Transverse colon (tissue), 4 donors: ENCODE measurements at regions not wholly inside any gene's neighbourhood (a gene's known extent, or its start where the extent isn't known, plus 50 kb on each side); places are given as distances from the start of the nearest gene placed in this dataset.
A peak's percentile ranks its signal among the peaks of the same experiment; 100 is the strongest.

ENCODE experiments used
- DNase-seq: peaks from one replicate; pipeline ENCODE4 v3.0.0-alpha.2; 2019
- H3K27ac ChIP-seq, 4 donors: fragments of 200-600 bp; sonication (generic); 2 replicates each; pipeline ENCODE4 v1.5.1; 2016 to 2018; ENCODE audit warnings: inconsistent platforms in 4 of 4
- H3K27me3 ChIP-seq: fragments of 200-600 bp; sonication (generic); 2 replicates; pipeline ENCODE4 v1.5.1; 2017; ENCODE audit warnings: inconsistent platforms
- H3K36me3 ChIP-seq, 4 donors: fragments of 200-600 bp; sonication (generic); 2 replicates each; pipeline ENCODE4 v1.5.1; 2017 to 2019; ENCODE audit warnings: inconsistent platforms in 4 of 4
- H3K4me1 ChIP-seq, 4 donors: fragments of 200-600 bp; sonication (generic); 2 replicates each; pipeline ENCODE4 v1.5.1; 2017 to 2020; ENCODE audit warnings: inconsistent platforms in 4 of 4
- H3K4me3 ChIP-seq, 4 donors: fragments of 200-600 bp; sonication (generic); 1 replicate in 1 of 4; 2 replicates in 3 of 4; pipeline versions ENCODE4 v1.5.1 to v1.6.1; 2017 to 2019; ENCODE audit warnings: inconsistent platforms in 4 of 4
- H3K9me3 ChIP-seq, 2 donors: fragments of 200-600 bp; sonication (generic); 2 replicates each; pipeline ENCODE4 v1.5.1; 2017 to 2019; ENCODE audit warnings: inconsistent platforms in 2 of 2
- CTCF ChIP-seq, 5 experiments: fragments of 200-600 bp in 3 of 5; fragments of 450-650 bp in 2 of 5; sonication (generic) in 3 of 5; IDR thresholded peaks; 1 replicate in 2 of 5; 2 replicates in 3 of 5; pipeline ENCODE4 v1.5.1; 2016 to 2017; ENCODE audit warnings: antibody characterized with exemption in 5 of 5, inconsistent platforms in 3 of 5, mild to moderate bottlenecking in 2 of 5, moderate library complexity in 1 of 5
- EP300 ChIP-seq: sonication (generic); formaldehyde crosslinking; IDR thresholded peaks from one replicate; pipeline ENCODE4 v1.6.1; 2017; ENCODE audit warnings: antibody characterized with exemption, low read depth
- POLR2A ChIP-seq: fragments of 450-650 bp; IDR thresholded peaks from one replicate; pipeline ENCODE4 v1.6.1; 2016; ENCODE audit warnings: antibody characterized with exemption, mild to moderate bottlenecking, moderate library complexity
- POLR2AphosphoS5 ChIP-seq, 3 donors: sonication (generic); formaldehyde crosslinking; IDR thresholded peaks; one replicate each; pipeline ENCODE4 v1.6.1; 2016; ENCODE audit warnings: antibody characterized with exemption in 3 of 3
- WGBS, 2 donors: methylation state at CpG; one replicate each; pipeline ENCODE4 v1.1.5; 2018; ENCODE audit warnings: low coverage in 1 of 2; 5-methylcytosine and 5-hydroxymethylcytosine counted together
- in situ Hi-C, 4 donors: fragments of 200-750 bp; cut with MboI; loops; one replicate each; pipeline versions ENCODE4 v1.15.0 to v1.15.1; 2017; ENCODE audit warnings: low sequenced_read_pairs in 3 of 4, low pct_ligation_motif_present in 1 of 4, low pct_unique_long_range_greater_than_20kb in 1 of 4
- intact Hi-C: fragments of 100-400 bp; cut with DNase I; formaldehyde crosslinking; loops from one replicate; pipeline ENCODE4 v1.15.1; 2023; ENCODE audit warnings: low total_unique reads

GRCh38 chr6:126657561-126658175 is 317.8 kb downstream of the CENPW start:
- 33 to 38% methylated on average over 3 of the region's 3 CpGs for WGBS, 2 donors
- no peak for TF ChIP-seq POLR2AphosphoS5 (IDR thresholded peaks at IDR 0.05)
- TF ChIP-seq EP300 = no peak
- peak; percentile 34 to 60 (median 58) for TF ChIP-seq CTCF (IDR thresholded peaks at IDR 0.05)
- TF ChIP-seq POLR2A = no peak
- H3K4me1 ChIP-seq = no peaks in the 10 kb centered on the region
- H3K27me3 ChIP-seq = no peaks in the 10 kb centered on the region
- peak; percentile 11 for DNase-seq
- H3K4me3 ChIP-seq = no peak overlapping the region
- H3K9me3 ChIP-seq = peaks cover 0 to 3% of the 10 kb centered on the region in 2 donors
- H3K36me3 ChIP-seq = no peaks in the 10 kb centered on the region
- H3K27ac ChIP-seq = no peak overlapping the region
- intact Hi-C loops (loop anchor here (5.0 kb wide), 1 partner anchor 700 kb away; no protein-coding TSS in a partner anchor), in situ Hi-C loops (loop anchor here in 2 of 4 donors (25.0 kb wide), 2 partner anchors 295 to 620 kb away; no protein-coding TSS in a partner anchor)

GRCh38 chr6:126660376-126660775 is 320.5 kb downstream of the CENPW start:
- intact Hi-C loops = no loop called here
- WGBS, 2 donors = 83 to 92% methylated on average over 1 of the region's 1 CpG
- H3K4me3 ChIP-seq = no peak overlapping the region
- no peaks in the 10 kb centered on the region for H3K36me3 ChIP-seq
- H3K4me1 ChIP-seq = peaks cover 0 to 11% (median 0%) of the 10 kb centered on the region in 4 donors
- H3K9me3 ChIP-seq = no peaks in the 10 kb centered on the region
- no peaks in the 10 kb centered on the region for H3K27me3 ChIP-seq
- H3K27ac ChIP-seq = no peak overlapping the region
- in situ Hi-C loops = loop anchor here in 2 of 4 donors (25.0 kb wide), 2 partner anchors 298 to 623 kb away; no protein-coding TSS in a partner anchor
- TF ChIP-seq POLR2A (no peak), EP300 (no peak), CTCF (IDR thresholded peaks at IDR 0.05) (no peak), POLR2AphosphoS5 (IDR thresholded peaks at IDR 0.05) (no peak)
- DNase-seq = no peak

- no peak for DNase-seq
- TF ChIP-seq CTCF (IDR thresholded peaks at IDR 0.05) (no peak), POLR2AphosphoS5 (IDR thresholded peaks at IDR 0.05) (no peak), EP300 (no peak), POLR2A (no peak)
- H3K36me3 ChIP-seq = no peaks in the 10 kb centered on the region
- peaks cover 0 to 11% (median 0%) of the 10 kb centered on the region in 4 donors for H3K4me1 ChIP-seq
- H3K4me3 ChIP-seq = no peak overlapping the region
- in situ Hi-C loops (loop anchor here in 2 of 4 donors (25.0 kb wide), 2 partner anchors 299 to 624 kb away; no protein-coding TSS in a partner anchor), intact Hi-C loops (no loop called here)
- no peaks in the 10 kb centered on the region for H3K9me3 ChIP-seq
- no peak overlapping the region for H3K27ac ChIP-seq
- no peaks in the 10 kb centered on the region for H3K27me3 ChIP-seq
These were observed 321.7 kb downstream of the CENPW start for GRCh38 chr6:126661646-126662045.

GRCh38 chr6:126662966-126663365 is 323.1 kb downstream of the CENPW start:
- H3K36me3 ChIP-seq = no peaks in the 10 kb centered on the region
- intact Hi-C loops (no loop called here), in situ Hi-C loops (loop anchor here in 2 of 4 donors (25.0 kb wide), 2 partner anchors 301 to 626 kb away; no protein-coding TSS in a partner anchor)
- no peak overlapping the region for H3K27ac ChIP-seq
- H3K4me1 ChIP-seq = peaks cover 0 to 11% (median 0%) of the 10 kb centered on the region in 4 donors
- H3K4me3 ChIP-seq = no peak overlapping the region
- no peaks in the 10 kb centered on the region for H3K9me3 ChIP-seq
- DNase-seq = no peak
- no peak for TF ChIP-seq POLR2AphosphoS5 (IDR thresholded peaks at IDR 0.05)
- TF ChIP-seq POLR2A = no peak
- TF ChIP-seq CTCF (IDR thresholded peaks at IDR 0.05) = no peak
- no peak for TF ChIP-seq EP300
- no peaks in the 10 kb centered on the region for H3K27me3 ChIP-seq
